Stomach (tissue), 4 donors: ENCODE measurements at regions not wholly inside any gene's neighbourhood (a gene's known extent, or its start where the extent isn't known, plus 50 kb on each side); places are given as distances from the start of the nearest gene placed in this dataset.

Experiments
- CTCF ChIP-seq, 7 experiments: fragments of 450-650 bp in 4 of 7; fragments of 200-600 bp in 3 of 7; sonication (generic) in 3 of 7; IDR thresholded peaks; one replicate each; pipeline ENCODE4 v1.5.1; 2016 to 2019; ENCODE audit warnings: antibody characterized with exemption in 7 of 7, control low read depth in 2 of 7, mild to moderate bottlenecking in 1 of 7
- POLR2A ChIP-seq, 4 donors: fragments of 450-650 bp; IDR thresholded peaks; one replicate each; pipeline ENCODE4 v1.6.1; 2016; ENCODE audit warnings: antibody characterized with exemption in 4 of 4, control low read depth in 2 of 4, mild to moderate bottlenecking in 1 of 4, moderate library complexity in 1 of 4

DNA sequence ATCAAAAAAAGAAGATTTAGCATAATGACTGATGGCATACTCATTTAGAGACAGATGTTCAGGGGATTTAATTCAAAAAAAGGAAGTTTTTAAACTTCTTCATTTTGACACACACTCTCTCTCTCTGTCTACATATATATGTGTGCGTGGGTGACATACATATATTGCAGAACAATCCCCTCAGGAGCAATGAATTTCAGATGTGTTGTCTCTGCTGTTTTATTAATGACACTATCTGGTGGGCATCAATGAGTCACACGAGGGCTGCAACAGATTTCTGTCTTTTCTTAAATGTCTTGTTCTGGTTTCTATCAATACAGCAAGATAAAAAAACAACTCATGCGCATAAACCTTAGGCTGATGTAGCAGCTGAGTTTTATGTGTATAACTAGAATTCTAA, 123.5 kb upstream of the SLCO6A1 start:
- TF ChIP-seq POLR2A (IDR thresholded peaks at IDR 0.05) (no peak), CTCF (IDR thresholded peaks at IDR 0.05) (no peak)
